A673 (cell line): ENCODE measurements at regions not wholly inside any gene's neighbourhood (a gene's known extent, or its start where the extent isn't known, plus 50 kb on each side); places are given as distances from the start of the nearest gene placed in this dataset.

Experiments used
- BruUV-seq: library from RNA; stranded (reverse); fragments of 400-500 nt; replicated peaks from 2 replicates; lab custom pipeline; 2021; lab: Mats Ljungman, UMichigan
- CTCF ChIA-PET: fragments of 300-600 bp; sonication (Branson Sonifier 250); formaldehyde crosslinking; loops from one replicate; lab custom pipeline; 2022; ENCODE audit warnings: antibody characterized with exemption; lab: Charles Lee
- POLR2A ChIA-PET: fragments of 300-600 bp; sonication (Branson Sonifier 250); formaldehyde crosslinking; loops from one replicate; lab custom pipeline; 2022; ENCODE audit warnings: antibody characterized with exemption; ENCODE audit not compliant: low non-redundant PET; lab: Charles Lee
- DNase-seq: peaks from one replicate; pipeline ENCODE4 v3.0.0-alpha.2; 2015; ENCODE audit warnings: low spot score
- H3K27ac ChIP-seq: fragments of 200-600 bp; sonication (generic); 2 replicates; pipeline ENCODE4 v1.5.1; 2016; ENCODE audit warnings: mixed run types, low read depth, mild to moderate bottlenecking, mixed read lengths, antibody characterized with exemption, low read length; ENCODE audit not compliant: poor library complexity, severe bottlenecking
- H3K27me3 ChIP-seq: fragments of 200-600 bp; sonication (generic); replicated peaks from 2 replicates; pipeline ENCODE4 v1.6.1; 2017; ENCODE audit warnings: mixed run types, low read depth, mild to moderate bottlenecking, mixed read lengths, antibody characterized with exemption, low read length; ENCODE audit not compliant: insufficient read depth, poor library complexity
- H3K36me3 ChIP-seq: fragments of 200-600 bp; sonication (generic); 2 replicates; pipeline ENCODE4 v1.6.1; 2016; ENCODE audit warnings: mixed run types, mild to moderate bottlenecking, mixed read lengths, antibody characterized with exemption, low read length; ENCODE audit not compliant: insufficient read depth, poor library complexity, severe bottlenecking
- H3K4me1 ChIP-seq: fragments of 200-600 bp; sonication (generic); 2 replicates; pipeline ENCODE4 v1.6.1; 2017; ENCODE audit warnings: mixed run types, mild to moderate bottlenecking, mixed read lengths, antibody characterized with exemption, low read length; ENCODE audit not compliant: insufficient read depth, poor library complexity, severe bottlenecking
- H3K4me3 ChIP-seq: fragments of 200-600 bp; sonication (generic); 2 replicates; pipeline ENCODE4 v1.5.1; 2016; ENCODE audit warnings: low read depth, mixed run types, mild to moderate bottlenecking, mixed read lengths, low read length; ENCODE audit not compliant: poor library complexity, severe bottlenecking
- H3K9me3 ChIP-seq: fragments of 200-600 bp; sonication (generic); 2 replicates; pipeline ENCODE4 v1.6.1; 2016; ENCODE audit warnings: mixed run types, low read depth, mild to moderate bottlenecking, mixed read lengths, antibody characterized with exemption, low read length; ENCODE audit not compliant: poor library complexity, severe bottlenecking
- EZH2 ChIP-seq: fragments of 200-600 bp; sonication (generic); IDR thresholded peaks from 2 replicates; pipeline ENCODE4 v1.6.1; 2017; ENCODE audit warnings: borderline replicate concordance, low read depth, mild to moderate bottlenecking, mixed read lengths, antibody characterized with exemption, low read length; ENCODE audit not compliant: poor library complexity, severe bottlenecking
- intact Hi-C: fragments of 100-400 bp; cut with micrococcal nuclease; formaldehyde crosslinking; loops from one replicate; pipeline ENCODE4 v1.10.0; 2022; ENCODE audit not compliant: unreplicated experiment
- TF ChIP-seq, protein P1 (sequence below): fragments of 300-800, 200-600 bp; sonication (generic); conservative IDR thresholded peaks from 2 replicates; pipeline ENCODE4 v1.5.1; 2017; ENCODE audit warnings: low read depth, mild to moderate bottlenecking, antibody characterized with exemption, low read length, moderate library complexity, mixed read lengths

DNA sequence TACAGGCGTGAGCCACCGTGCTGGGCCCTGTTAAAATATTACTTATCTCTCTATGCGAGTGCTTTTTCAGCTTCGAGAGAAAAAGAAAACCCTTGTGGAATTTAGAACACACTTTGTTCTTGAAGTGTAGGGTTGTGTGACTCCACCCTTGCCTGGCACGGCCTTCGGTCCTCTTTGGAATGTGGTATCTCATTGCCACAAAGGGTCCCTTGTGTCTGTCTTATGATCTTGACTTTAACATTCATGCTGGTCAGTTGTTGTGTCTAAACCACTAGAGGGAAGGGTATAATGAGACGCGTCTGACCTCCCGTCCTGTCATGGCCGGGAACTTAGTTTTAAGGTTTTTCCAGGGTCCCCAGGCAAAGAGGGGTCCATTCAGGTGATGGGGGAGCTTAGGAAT, 246.4 kb downstream of the VAPA start:
- TF ChIP-seq, protein P1, sequence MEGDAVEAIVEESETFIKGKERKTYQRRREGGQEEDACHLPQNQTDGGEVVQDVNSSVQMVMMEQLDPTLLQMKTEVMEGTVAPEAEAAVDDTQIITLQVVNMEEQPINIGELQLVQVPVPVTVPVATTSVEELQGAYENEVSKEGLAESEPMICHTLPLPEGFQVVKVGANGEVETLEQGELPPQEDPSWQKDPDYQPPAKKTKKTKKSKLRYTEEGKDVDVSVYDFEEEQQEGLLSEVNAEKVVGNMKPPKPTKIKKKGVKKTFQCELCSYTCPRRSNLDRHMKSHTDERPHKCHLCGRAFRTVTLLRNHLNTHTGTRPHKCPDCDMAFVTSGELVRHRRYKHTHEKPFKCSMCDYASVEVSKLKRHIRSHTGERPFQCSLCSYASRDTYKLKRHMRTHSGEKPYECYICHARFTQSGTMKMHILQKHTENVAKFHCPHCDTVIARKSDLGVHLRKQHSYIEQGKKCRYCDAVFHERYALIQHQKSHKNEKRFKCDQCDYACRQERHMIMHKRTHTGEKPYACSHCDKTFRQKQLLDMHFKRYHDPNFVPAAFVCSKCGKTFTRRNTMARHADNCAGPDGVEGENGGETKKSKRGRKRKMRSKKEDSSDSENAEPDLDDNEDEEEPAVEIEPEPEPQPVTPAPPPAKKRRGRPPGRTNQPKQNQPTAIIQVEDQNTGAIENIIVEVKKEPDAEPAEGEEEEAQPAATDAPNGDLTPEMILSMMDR = no peak
- TF ChIP-seq EZH2 = no peak
- no TSS peak for BruUV-seq
- CTCF ChIA-PET = no interaction called here
- H3K9me3 ChIP-seq = no peaks in the 10 kb centered on the region
- POLR2A ChIA-PET = no interaction called here
- no peak for DNase-seq
- no peak overlapping the region for H3K4me3 ChIP-seq
- no peaks in the 10 kb centered on the region for H3K36me3 ChIP-seq
- intact Hi-C loops = no loop called here
- no peak overlapping the region for H3K27ac ChIP-seq
- no peaks in the 10 kb centered on the region for H3K4me1 ChIP-seq
- H3K27me3 ChIP-seq = no peaks in the 10 kb centered on the region

DNA sequence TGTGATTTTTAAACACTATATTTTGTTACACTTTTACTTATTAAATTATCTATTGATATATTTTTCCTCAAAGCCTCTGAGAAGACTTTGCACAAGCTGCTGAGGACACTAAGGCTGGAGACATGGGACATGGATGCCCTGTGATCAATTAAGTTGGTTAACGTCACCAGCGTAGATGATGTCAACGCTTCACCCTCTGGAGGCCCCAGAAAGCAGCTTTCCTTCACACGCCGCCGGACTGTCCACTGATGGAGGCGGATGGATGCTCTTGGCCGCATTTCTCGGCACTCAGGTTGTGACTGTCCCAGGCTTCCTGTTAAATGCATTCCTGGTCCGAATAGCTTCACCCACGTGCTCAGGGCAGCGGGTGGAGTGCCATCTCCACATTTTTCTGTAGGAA, 247.5 kb downstream of the VAPA start:
- H3K27me3 ChIP-seq = no peaks in the 10 kb centered on the region
- no peaks in the 10 kb centered on the region for H3K9me3 ChIP-seq
- ChIA-PET CTCF (no interaction called here), POLR2A (no interaction called here)
- no peaks in the 10 kb centered on the region for H3K36me3 ChIP-seq
- no peak overlapping the region for H3K4me3 ChIP-seq
- no TSS peak for BruUV-seq
- H3K27ac ChIP-seq = no peak overlapping the region
- no peak for DNase-seq
- intact Hi-C loops = no loop called here
- H3K4me1 ChIP-seq = no peaks in the 10 kb centered on the region
- TF ChIP-seq, protein P1 = no peak
- TF ChIP-seq EZH2 = no peak

DNA sequence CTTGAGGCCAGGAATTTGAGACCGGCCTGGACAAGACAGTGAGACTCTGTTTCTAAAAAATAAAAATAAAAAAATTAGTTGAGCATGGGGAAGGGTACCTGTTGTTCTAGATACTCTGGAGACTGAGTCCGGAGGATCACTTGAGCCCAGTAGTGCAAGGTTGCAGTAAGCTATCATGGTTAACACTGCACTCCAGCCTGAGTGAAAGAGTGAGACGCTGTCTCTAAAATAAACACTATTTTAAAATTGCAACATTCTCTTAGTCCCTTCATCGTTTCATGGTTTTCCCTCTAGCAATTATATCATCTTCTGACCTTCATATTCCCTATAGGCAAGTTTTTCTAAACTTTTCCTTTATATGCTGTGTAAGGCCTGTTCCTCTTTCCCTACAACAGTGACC, 248.5 kb downstream of the VAPA start:
- no peak for DNase-seq
- no TSS peak for BruUV-seq
- Histone ChIP-seq H3K36me3 (no peaks in the 10 kb centered on the region), H3K27me3 (no peaks in the 10 kb centered on the region), H3K9me3 (no peaks in the 10 kb centered on the region), H3K4me3 (no peak overlapping the region), H3K4me1 (no peaks in the 10 kb centered on the region), H3K27ac (no peak overlapping the region)
- ChIA-PET POLR2A (no interaction called here), CTCF (no interaction called here)
- TF ChIP-seq, protein P1 = no peak
- TF ChIP-seq EZH2 = no peak
- intact Hi-C loops = no loop called here
